Epithelial cell of esophagus (primary cell): ENCODE measurements at regions not wholly inside any gene's neighbourhood (a gene's known extent, or its start where the extent isn't known, plus 50 kb on each side); places are given as distances from the start of the nearest gene placed in this dataset.

Source experiments
- DNase-seq: peaks from one replicate; pipeline ENCODE4 v3.0.0; 2010; ENCODE audit warnings: low read depth
- H3K4me3 ChIP-seq: 2 replicates; pipeline ENCODE4 v1.5.1; 2011; ENCODE audit warnings: mild to moderate bottlenecking, low read length, control low read depth
- TF ChIP-seq, protein P1 (sequence below): IDR thresholded peaks from 2 replicates; pipeline ENCODE4 v1.5.1; 2011; ENCODE audit warnings: low read depth, mild to moderate bottlenecking, low read length, control low read depth, inconsistent platforms; ENCODE audit not compliant: insufficient read depth; ENCODE audit errors: missing control alignments

DNA sequence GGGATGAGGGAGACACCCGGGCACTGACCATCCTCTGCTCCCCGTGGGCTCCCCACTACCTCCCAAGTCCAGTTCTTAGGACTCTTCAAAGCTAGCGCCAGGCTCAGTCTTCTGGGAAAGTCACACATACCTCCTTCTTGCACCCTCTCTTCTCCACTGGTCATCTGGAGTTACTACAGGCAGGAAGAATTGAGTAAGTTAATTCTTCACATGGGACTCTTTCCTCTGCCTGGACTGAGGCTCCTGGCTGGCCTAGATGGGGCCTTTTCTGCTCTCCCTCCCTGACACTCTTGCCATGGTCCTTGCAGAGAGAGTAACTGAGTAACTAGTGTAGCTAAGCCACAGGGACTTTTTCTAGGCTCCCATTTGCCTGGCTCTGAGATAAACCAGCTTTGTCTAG is 96.5 kb upstream of the CELF4 start:
- TF ChIP-seq, protein P1, sequence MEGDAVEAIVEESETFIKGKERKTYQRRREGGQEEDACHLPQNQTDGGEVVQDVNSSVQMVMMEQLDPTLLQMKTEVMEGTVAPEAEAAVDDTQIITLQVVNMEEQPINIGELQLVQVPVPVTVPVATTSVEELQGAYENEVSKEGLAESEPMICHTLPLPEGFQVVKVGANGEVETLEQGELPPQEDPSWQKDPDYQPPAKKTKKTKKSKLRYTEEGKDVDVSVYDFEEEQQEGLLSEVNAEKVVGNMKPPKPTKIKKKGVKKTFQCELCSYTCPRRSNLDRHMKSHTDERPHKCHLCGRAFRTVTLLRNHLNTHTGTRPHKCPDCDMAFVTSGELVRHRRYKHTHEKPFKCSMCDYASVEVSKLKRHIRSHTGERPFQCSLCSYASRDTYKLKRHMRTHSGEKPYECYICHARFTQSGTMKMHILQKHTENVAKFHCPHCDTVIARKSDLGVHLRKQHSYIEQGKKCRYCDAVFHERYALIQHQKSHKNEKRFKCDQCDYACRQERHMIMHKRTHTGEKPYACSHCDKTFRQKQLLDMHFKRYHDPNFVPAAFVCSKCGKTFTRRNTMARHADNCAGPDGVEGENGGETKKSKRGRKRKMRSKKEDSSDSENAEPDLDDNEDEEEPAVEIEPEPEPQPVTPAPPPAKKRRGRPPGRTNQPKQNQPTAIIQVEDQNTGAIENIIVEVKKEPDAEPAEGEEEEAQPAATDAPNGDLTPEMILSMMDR = no peak
- H3K4me3 ChIP-seq = no peak overlapping the region
- DNase-seq = no peak

DNA sequence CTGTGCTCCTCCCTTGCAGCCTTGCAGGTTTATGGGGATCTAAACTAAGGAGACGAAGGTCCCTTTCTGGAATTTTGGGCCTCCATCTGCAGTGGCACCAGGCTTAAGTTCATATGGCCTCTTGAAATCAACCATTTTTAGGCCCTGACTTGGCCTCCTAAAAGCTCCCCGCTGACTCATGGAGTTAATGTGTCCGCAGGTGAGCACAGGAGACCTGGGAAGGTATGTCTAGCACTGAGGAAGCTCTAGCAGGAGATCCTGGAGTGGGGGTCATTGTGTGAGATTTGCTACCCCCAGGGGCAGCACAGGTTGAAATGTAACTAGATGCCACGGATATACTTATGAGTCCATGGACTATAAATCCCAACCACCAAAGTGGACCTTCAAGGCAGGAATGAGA is 95.9 kb upstream of the CELF4 start:
- no peak overlapping the region for H3K4me3 ChIP-seq
- DNase-seq = no peak
- TF ChIP-seq, protein P1 = no peak

DNA sequence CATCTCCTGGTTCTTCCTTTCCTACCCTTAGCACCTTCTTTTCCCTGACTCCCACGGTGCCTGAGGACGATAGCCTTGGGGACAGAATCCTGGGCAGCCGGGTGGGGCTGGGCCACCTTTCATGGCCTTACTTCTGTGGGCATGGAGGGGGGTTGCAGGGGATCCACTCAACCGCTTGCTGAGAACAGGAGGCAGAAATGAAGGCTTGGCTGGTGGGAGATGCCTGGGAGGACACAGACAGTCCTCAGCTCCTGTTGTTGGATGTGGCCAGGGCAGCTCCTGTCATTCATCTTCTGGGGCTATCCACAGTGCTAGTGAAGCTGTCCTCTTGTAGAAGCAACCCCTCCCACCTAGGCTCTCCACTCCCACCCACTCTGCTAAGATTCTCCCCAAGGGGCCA is 95.5 kb upstream of the CELF4 start:
- TF ChIP-seq, protein P1 = no peak
- DNase-seq = no peak

DNA sequence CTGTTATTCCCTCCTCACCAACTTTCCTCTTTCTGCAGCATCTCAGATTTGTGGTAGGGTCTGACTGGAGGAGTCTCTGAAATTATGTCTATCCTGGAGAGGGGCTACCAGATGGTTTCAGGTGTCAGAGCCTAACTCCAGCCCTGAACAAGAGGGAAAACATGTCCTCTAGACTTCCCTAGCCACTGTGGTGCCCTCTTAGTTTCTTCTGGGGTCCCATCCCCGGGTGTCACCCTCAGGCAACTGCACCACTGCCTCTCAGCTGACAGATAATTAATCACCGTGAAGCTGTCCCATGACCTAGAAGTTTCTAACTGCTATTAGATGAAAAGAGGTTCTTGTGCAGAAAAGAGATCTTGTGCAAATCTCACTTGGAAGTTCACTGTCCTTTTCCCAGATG is 95.1 kb upstream of the CELF4 start:
- H3K4me3 ChIP-seq = no peak overlapping the region
- no peak for DNase-seq
- TF ChIP-seq, protein P1 = no peak

More for the DNA sequence above, 95.5 kb upstream of the CELF4 start:
- H3K4me3 ChIP-seq = no peak overlapping the region

DNA sequence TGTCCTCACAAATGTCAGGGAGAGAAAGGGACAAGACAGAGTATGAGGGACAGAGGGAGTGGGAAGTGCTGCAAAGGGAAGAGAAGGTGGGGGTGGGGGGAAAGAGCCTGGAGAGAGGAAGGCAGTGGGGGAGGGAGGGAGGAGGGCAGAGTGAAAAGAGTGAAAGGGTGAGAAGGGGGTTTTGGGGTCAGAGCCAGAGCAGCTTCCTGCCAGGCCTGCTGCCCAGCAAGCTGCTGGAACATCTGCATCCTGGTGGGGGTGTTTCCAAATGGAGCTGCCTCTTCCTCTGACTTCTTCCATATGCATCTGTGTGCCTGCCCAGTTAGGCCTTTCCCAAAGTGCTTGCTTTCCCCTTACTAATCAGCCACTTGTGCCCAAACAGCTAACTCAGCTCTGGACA is 94.3 kb upstream of the CELF4 start:
- TF ChIP-seq, protein P1 = no peak
- DNase-seq = no peak
- no peak overlapping the region for H3K4me3 ChIP-seq

DNA sequence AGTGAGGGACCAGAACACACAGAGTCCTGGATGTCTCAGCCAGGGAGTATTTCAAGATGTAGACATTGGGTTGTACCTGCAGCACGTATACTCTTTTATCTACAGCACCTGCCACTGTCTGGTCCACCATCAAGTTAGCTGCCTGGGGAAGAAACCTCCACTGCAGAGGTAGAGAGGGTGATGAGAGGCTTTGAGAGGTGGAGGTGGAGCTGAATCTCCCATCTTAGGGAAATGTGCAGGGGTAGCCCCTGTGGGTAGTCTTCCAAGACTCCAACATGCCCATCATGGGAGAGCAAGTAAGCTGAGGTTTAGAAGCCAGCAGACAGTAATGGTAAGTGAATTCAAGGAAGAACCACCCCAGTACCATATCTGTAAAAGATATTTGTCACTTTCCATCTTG is 93.3 kb upstream of the CELF4 start:
- TF ChIP-seq, protein P1 = no peak
- DNase-seq = no peak
- no peak overlapping the region for H3K4me3 ChIP-seq

DNA sequence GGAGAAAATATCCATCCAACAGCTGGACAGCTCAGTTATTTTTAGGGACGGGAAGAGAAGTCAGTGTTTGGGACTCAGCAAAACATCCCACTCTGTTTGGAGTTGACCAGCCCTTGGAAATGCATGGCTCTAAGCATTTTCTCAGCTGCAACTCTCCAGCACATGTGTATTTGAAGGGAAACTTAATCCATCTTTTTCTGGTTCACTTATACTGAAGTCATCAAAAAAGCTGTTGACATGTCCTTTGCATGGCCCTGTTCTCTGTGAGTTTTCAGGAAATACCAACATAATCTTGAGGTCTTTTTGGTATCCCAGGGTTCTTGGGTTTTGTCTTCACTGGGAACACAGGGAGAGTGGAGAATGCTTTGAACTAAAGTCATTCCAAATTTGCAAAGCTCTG is 91.9 kb upstream of the CELF4 start:
- H3K4me3 ChIP-seq = no peak overlapping the region
- no peak for DNase-seq

More for the DNA sequence above, 91.9 kb upstream of the CELF4 start:
- TF ChIP-seq, protein P1 = no peak
